Medulla oblongata (tissue), 1 donor: ENCODE measurements at regions not wholly inside any gene's neighbourhood (a gene's known extent, or its start where the extent isn't known, plus 50 kb on each side); places are given as distances from the start of the nearest gene placed in this dataset.
"Not testable (repeated sequence)": the region's sequence is repeated elsewhere in the genome, so short reads cannot be mapped to it uniquely, and the experiment has no call there.

Source experiments
- DNase-seq: peaks from one replicate; pipeline ENCODE4 v3.0.0-alpha.2; 2015; ENCODE audit errors: extremely low spot score

- DNase-seq: not testable (repeated sequence)
Measured at GRCh38 chr7:68887116-68887515, 711.2 kb upstream of the AUTS2 start.

GRCh38 chr7:68888971-68889385 lies 709.3 kb upstream of the AUTS2 start:
- no peak for DNase-seq

GRCh38 chr7:68892236-68892635 lies 706.0 kb upstream of the AUTS2 start:
- no peak for DNase-seq

- peak; percentile 25 for DNase-seq
Measured at GRCh38 chr7:68893411-68893810, 704.9 kb upstream of the AUTS2 start.

- not testable (repeated sequence) for DNase-seq
Measured at GRCh38 chr7:68899156-68899555, 699.1 kb upstream of the AUTS2 start.

- no peak for DNase-seq
Measured at GRCh38 chr7:68900096-68900495, 698.2 kb upstream of the AUTS2 start.

- no peak for DNase-seq
Measured at GRCh38 chr7:68904630-68905029, 693.6 kb upstream of the AUTS2 start.

- no peak for DNase-seq
Measured at GRCh38 chr7:68911754-68912153, 686.5 kb upstream of the AUTS2 start.

- DNase-seq: no peak
Measured at GRCh38 chr7:68914006-68914405, 684.3 kb upstream of the AUTS2 start.

- no peak for DNase-seq
Measured at GRCh38 chr7:68917041-68917651, 681.1 kb upstream of the AUTS2 start.

- DNase-seq: no peak
Measured at GRCh38 chr7:68918621-68919020, 679.7 kb upstream of the AUTS2 start.

GRCh38 chr7:68922850-68923249 lies 675.4 kb upstream of the AUTS2 start:
- DNase-seq: no peak

GRCh38 chr7:68925241-68925640 lies 673.0 kb upstream of the AUTS2 start:
- DNase-seq: no peak

- no peak for DNase-seq
Measured at GRCh38 chr7:68929781-68930261, 668.5 kb upstream of the AUTS2 start.

GRCh38 chr7:68936471-68937035 lies 661.7 kb upstream of the AUTS2 start:
- no peak for DNase-seq

GRCh38 chr7:68938151-68938550 lies 660.1 kb upstream of the AUTS2 start:
- no peak for DNase-seq

- no peak for DNase-seq
Measured at GRCh38 chr7:68943786-68944185, 654.5 kb upstream of the AUTS2 start.

GRCh38 chr7:68955656-68956055 lies 642.6 kb upstream of the AUTS2 start:
- DNase-seq: no peak

GRCh38 chr7:68958571-68958970 lies 639.7 kb upstream of the AUTS2 start:
- no peak for DNase-seq

- no peak for DNase-seq
Measured at GRCh38 chr7:68963552-68963951, 634.7 kb upstream of the AUTS2 start.

GRCh38 chr7:68964060-68964459 lies 634.2 kb upstream of the AUTS2 start:
- DNase-seq: no peak

- DNase-seq: no peak
Measured at GRCh38 chr7:68965351-68965750, 632.9 kb upstream of the AUTS2 start.

- DNase-seq: no peak
Measured at GRCh38 chr7:68967598-68967997, 630.7 kb upstream of the AUTS2 start.

- no peak for DNase-seq
Measured at GRCh38 chr7:68969571-68969970, 628.7 kb upstream of the AUTS2 start.
